CD4-positive, CD25-positive, alpha-beta regulatory T cell (primary cell): ENCODE measurements at regions not wholly inside any gene's neighbourhood (a gene's known extent, or its start where the extent isn't known, plus 50 kb on each side); places are given as distances from the start of the nearest gene placed in this dataset.
"Not testable (repeated sequence)": the region's sequence is repeated elsewhere in the genome, so short reads cannot be mapped to it uniquely, and the experiment has no call there.

Experiments
- ATAC-seq, 2 donors: fragments of 150-1000 bp; cut with Tn5 transposase; one replicate each; pipeline ENCODE4 v1.10.0; 2021; ENCODE audit warnings: low read depth in 2 of 2, moderate number of reproducible peaks in 2 of 2, moderate library complexity in 1 of 2
- DNase-seq, 3 donors: peaks; one replicate each; pipeline versions ENCODE4 v3.0.0 to v3.0.0-alpha.2; 2012 to 2022; ENCODE audit warnings: mixed read lengths in 1 of 3
- H3K27ac ChIP-seq: one replicate; pipeline ENCODE4 v1.7.0; 2013; ENCODE audit warnings: mild to moderate bottlenecking, low read length; ENCODE audit not compliant: insufficient read depth, poor library complexity, severe bottlenecking
- H3K27me3 ChIP-seq: one replicate; pipeline ENCODE4 v1.7.0; 2013; ENCODE audit warnings: low read length; ENCODE audit not compliant: control insufficient read depth, insufficient read depth
- H3K36me3 ChIP-seq: one replicate; pipeline ENCODE4 v1.7.0; 2013; ENCODE audit warnings: mild to moderate bottlenecking, low read length, moderate library complexity; ENCODE audit not compliant: control insufficient read depth, insufficient read depth
- H3K4me1 ChIP-seq: 2 replicates; pipeline ENCODE4 v1.7.0; 2013; ENCODE audit warnings: mild to moderate bottlenecking, low read length; ENCODE audit not compliant: insufficient read depth, control insufficient read depth, poor library complexity, severe bottlenecking
- H3K4me3 ChIP-seq: one replicate; pipeline ENCODE4 v1.7.0; 2013; ENCODE audit warnings: low read depth, mild to moderate bottlenecking, low read length, moderate library complexity
- H3K9me3 ChIP-seq, 2 experiments: 1 replicate in 1 of 2; 2 replicates in 1 of 2; pipeline ENCODE4 v1.7.0; 2013; ENCODE audit warnings: low read length in 2 of 2, mild to moderate bottlenecking in 1 of 2, moderate library complexity in 1 of 2; ENCODE audit not compliant: control insufficient read depth in 2 of 2
- H3K27ac Mint-ChIP-seq, 3 donors: one replicate each; pipeline ENCODE4 v1.8.0; 2020 to 2022; ENCODE audit warnings: mild to moderate bottlenecking in 3 of 3, mixed read lengths in 3 of 3, moderate library complexity in 2 of 3
- H3K27me3 Mint-ChIP-seq: one replicate; pipeline ENCODE4 v1.8.0; 2022; ENCODE audit warnings: mild to moderate bottlenecking, mixed read lengths
- H3K36me3 Mint-ChIP-seq: one replicate; pipeline ENCODE4 v1.8.0; 2020; ENCODE audit warnings: mixed read lengths
- H3K4me1 Mint-ChIP-seq, 4 donors: one replicate each; pipeline ENCODE4 v1.8.0; 2020 to 2022; ENCODE audit warnings: mixed read lengths in 4 of 4, mild to moderate bottlenecking in 1 of 4
- H3K4me3 Mint-ChIP-seq, 4 donors: one replicate each; pipeline ENCODE4 v1.8.0; 2020 to 2022; ENCODE audit warnings: mild to moderate bottlenecking in 4 of 4, mixed read lengths in 4 of 4, moderate library complexity in 3 of 4
- H3K9me3 Mint-ChIP-seq, 7 donors: one replicate each; pipeline ENCODE4 v1.8.0; 2020 to 2022; ENCODE audit warnings: mixed read lengths in 7 of 7, mild to moderate bottlenecking in 3 of 7, moderate library complexity in 2 of 7

DNA sequence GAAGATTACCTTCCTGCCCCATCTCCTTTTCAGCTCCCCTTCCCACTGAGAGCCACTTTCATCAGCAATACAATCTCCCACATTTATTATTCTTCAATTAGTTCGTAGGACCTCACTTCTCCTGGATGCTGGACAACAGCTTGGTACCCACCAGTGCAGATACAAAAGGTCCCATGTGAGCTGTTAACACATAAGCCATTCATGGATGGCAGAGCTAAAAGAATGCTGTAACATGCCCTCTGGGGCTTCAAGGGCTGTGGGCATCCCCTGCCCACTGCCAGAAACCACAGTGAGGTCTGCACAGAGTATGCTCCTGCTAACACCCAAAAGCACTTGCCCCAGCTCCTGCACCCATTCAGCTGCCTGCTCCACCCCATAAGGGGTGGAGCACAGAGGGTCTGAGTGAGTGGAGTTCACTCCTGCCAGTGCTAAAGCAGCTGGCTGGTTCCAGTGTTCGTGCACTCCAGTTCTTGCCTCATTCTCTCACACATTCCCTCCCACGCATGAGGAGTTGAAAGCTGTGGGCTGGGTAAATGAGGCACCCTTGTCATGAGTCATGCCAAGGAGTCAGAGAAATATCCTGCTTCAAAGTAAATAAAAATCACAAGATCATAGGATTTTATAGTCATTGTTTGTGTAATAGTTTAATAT, 305.9 kb upstream of the TMEFF2 start:
- no peaks in the 10 kb centered on the region for H3K9me3 ChIP-seq
- H3K27ac Mint-ChIP-seq = no peak overlapping the region
- H3K4me3 Mint-ChIP-seq = no peak overlapping the region
- H3K4me1 ChIP-seq = no peaks in the 10 kb centered on the region
- H3K27ac ChIP-seq = no peak overlapping the region
- no peaks in the 10 kb centered on the region for H3K27me3 Mint-ChIP-seq
- H3K9me3 Mint-ChIP-seq = peaks cover 0 to 1% (median 0%) of the 10 kb centered on the region in 7 donors
- H3K36me3 ChIP-seq = no peaks in the 10 kb centered on the region
- no peak for DNase-seq
- ATAC-seq = no peak
- H3K4me3 ChIP-seq = no peak overlapping the region
- no peaks in the 10 kb centered on the region for H3K27me3 ChIP-seq
- H3K36me3 Mint-ChIP-seq = no peaks in the 10 kb centered on the region
- no peaks in the 10 kb centered on the region for H3K4me1 Mint-ChIP-seq

DNA sequence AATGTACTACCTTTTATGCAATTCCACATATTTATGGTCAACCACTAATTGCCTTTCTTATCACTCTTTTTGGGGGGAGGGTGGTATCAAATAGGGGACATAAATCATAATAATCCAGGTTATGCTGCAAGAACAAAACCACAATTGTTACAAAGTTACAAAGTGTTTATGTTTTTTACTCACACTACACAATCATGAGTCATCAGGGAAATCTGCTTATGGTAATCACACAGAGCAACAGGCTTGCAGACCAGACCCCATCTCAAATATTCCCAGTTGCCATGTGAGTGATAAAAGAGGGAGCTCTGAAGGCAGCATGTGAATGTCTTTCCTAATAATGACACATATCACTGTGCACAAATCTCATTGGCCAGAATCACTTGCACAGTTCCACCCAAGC, 304.7 kb upstream of the TMEFF2 start:
- ATAC-seq (no peak), DNase-seq (no peak)
- Histone ChIP-seq H3K27ac (no peak overlapping the region), H3K36me3 (no peaks in the 10 kb centered on the region), H3K27me3 (no peaks in the 10 kb centered on the region), H3K4me3 (no peak overlapping the region), H3K9me3 (no peaks in the 10 kb centered on the region), H3K4me1 (no peaks in the 10 kb centered on the region)
- no peaks in the 10 kb centered on the region for H3K36me3 Mint-ChIP-seq
- peaks cover 0 to 1% (median 0%) of the 10 kb centered on the region in 7 donors for H3K9me3 Mint-ChIP-seq
- no peaks in the 10 kb centered on the region for H3K4me1 Mint-ChIP-seq
- H3K4me3 Mint-ChIP-seq = no peak overlapping the region
- H3K27ac Mint-ChIP-seq = no peak overlapping the region
- no peaks in the 10 kb centered on the region for H3K27me3 Mint-ChIP-seq

DNA sequence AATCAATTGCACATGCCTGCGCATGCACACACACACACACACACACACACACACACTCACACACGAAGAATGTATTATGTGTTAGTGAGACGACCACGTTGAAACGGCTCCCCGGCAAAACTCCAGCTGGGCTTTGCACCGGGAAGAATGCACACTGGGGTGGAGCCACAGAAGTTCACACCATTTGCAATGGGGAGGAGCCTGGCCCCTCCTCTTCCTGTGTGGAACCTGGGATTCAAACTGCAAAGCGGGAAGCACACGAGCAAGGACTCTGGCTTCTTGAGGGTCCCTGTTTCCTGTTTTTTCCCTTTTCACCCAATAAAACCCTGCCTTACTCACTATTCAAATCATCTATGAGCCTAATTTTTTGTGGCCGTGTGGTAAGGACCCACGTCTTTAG, 304.0 kb upstream of the TMEFF2 start:
- Histone ChIP-seq H3K36me3 (no peaks in the 10 kb centered on the region), H3K4me1 (no peaks in the 10 kb centered on the region), H3K4me3 (no peak overlapping the region), H3K27me3 (no peaks in the 10 kb centered on the region), H3K9me3 (no peaks in the 10 kb centered on the region), H3K27ac (no peak overlapping the region)
- Mint-ChIP-seq H3K4me1 (no peaks in the 10 kb centered on the region), H3K27ac (no peak overlapping the region), H3K36me3 (no peaks in the 10 kb centered on the region), H3K9me3 (peaks cover 0 to 1% (median 0%) of the 10 kb centered on the region in 7 donors), H3K4me3 (no peak overlapping the region), H3K27me3 (no peaks in the 10 kb centered on the region)
- DNase-seq (no peak), ATAC-seq (no peak)

DNA sequence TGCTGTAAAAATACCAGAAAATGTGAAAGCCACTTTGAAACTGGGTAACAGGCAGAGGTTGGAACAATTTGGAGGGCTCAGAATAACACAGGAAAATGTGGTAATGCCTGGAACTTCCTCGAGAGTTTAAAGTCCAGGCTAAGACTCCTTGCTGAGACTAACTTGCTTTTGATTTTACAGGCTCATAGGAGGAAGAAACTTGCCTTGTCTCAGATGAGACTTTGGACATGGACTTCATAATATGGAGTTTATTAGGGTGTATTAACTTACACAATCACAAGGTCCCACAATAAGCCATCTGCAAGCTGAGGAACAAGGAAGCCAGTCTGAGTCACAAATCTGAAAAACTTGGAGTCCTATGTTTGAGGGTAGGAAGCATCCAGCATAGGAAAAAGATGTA, 293.4 kb upstream of the TMEFF2 start:
- H3K4me3 ChIP-seq, H3K36me3 Mint-ChIP-seq, ATAC-seq, H3K9me3 ChIP-seq, DNase-seq, H3K27me3 ChIP-seq, H3K27me3 Mint-ChIP-seq, H3K9me3 Mint-ChIP-seq, H3K27ac ChIP-seq, H3K4me1 Mint-ChIP-seq, H3K36me3 ChIP-seq, H3K27ac Mint-ChIP-seq, H3K4me3 Mint-ChIP-seq, H3K4me1 ChIP-seq: not testable (repeated sequence)

DNA sequence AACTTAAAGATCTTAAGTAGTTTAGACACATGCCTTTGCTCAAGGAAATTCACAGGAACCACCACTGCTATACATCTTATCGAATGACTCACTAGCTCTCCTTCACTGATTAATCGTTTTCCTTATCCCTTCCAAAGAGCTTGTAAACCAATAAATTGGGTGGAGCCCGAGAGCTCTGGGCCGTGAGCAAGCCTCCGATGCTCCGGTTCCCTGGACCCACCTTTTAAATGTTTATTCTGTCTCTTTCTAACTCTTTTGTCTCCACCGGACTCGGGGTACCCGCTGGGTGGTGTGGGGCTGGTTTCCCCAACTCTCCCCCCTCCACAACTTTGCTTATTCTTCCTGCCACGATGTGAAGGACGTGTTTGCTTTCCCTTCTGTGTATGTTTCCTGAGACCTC, 292.9 kb upstream of the TMEFF2 start:
- Histone ChIP-seq H3K4me1 (no peaks in the 10 kb centered on the region), H3K4me3 (no peak overlapping the region), H3K36me3 (no peaks in the 10 kb centered on the region), H3K27me3 (no peaks in the 10 kb centered on the region), H3K9me3 (no peaks in the 10 kb centered on the region), H3K27ac (no peak overlapping the region)
- Mint-ChIP-seq H3K27ac (peak overlapping the region in 1 of 3 donors; percentile 8), H3K27me3 (no peaks in the 10 kb centered on the region), H3K9me3 (peaks cover 0 to 9% (median 3%) of the 10 kb centered on the region in 7 donors), H3K36me3 (no peaks in the 10 kb centered on the region), H3K4me1 (no peaks in the 10 kb centered on the region), H3K4me3 (no peak overlapping the region)
- no peak for ATAC-seq
- DNase-seq = no peak

DNA sequence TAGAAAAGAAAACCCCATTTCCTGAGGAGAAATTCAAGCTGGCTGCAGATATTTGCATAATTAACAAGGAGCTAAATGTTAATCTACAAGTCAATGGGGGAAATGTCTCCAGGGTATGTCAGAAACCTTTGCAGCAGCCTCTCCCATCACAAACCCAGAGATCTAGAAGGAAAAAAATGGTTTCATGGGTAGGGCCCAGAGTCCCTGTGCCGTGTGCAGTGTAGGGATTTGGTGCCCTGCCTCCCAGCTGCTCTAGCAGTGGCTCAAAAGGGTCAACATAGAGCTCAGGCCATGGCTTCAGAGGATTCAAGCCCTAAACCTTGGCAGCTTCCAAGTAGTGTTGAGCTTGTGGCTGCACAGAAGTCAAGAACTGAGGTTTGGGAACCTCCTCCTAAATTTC, 290.2 kb upstream of the TMEFF2 start:
- Histone ChIP-seq H3K27me3 (no peaks in the 10 kb centered on the region), H3K27ac (no peak overlapping the region), H3K4me3 (no peak overlapping the region), H3K4me1 (no peaks in the 10 kb centered on the region), H3K9me3 (no peaks in the 10 kb centered on the region), H3K36me3 (no peaks in the 10 kb centered on the region)
- no peaks in the 10 kb centered on the region for H3K36me3 Mint-ChIP-seq
- H3K4me3 Mint-ChIP-seq = no peak overlapping the region
- DNase-seq (no peak), ATAC-seq (no peak)
- no peaks in the 10 kb centered on the region for H3K4me1 Mint-ChIP-seq
- no peak overlapping the region for H3K27ac Mint-ChIP-seq
- no peaks in the 10 kb centered on the region for H3K27me3 Mint-ChIP-seq
- peaks cover 0 to 9% (median 0%) of the 10 kb centered on the region in 7 donors for H3K9me3 Mint-ChIP-seq

DNA sequence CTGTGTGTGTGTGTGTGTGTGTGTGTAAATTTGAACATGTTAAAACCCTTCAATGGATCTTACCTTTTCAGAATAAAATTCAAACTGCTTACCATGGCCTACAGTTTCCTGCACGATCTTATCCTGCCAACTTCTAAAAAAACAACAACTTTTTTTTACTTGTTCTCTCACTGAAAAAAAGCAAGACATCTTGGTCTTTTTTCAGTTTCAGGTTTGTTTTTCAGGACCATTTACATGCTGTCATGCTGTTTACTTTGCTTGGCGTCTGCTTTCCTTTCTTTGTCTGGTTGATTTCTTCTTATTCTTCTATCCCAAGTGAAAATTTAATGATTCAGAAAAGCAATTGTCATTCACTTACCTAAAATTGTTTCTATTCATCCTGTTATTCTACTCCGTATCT, 286.3 kb upstream of the TMEFF2 start:
- Mint-ChIP-seq H3K4me1 (no peaks in the 10 kb centered on the region), H3K36me3 (no peaks in the 10 kb centered on the region), H3K9me3 (peaks cover 0 to 6% (median 0%) of the 10 kb centered on the region in 7 donors), H3K4me3 (no peak overlapping the region), H3K27me3 (no peaks in the 10 kb centered on the region), H3K27ac (no peak overlapping the region)
- Histone ChIP-seq H3K27me3 (no peaks in the 10 kb centered on the region), H3K4me3 (no peak overlapping the region), H3K36me3 (no peaks in the 10 kb centered on the region), H3K4me1 (no peaks in the 10 kb centered on the region), H3K27ac (no peak overlapping the region), H3K9me3 (no peaks in the 10 kb centered on the region)
- DNase-seq (no peak), ATAC-seq (no peak)

DNA sequence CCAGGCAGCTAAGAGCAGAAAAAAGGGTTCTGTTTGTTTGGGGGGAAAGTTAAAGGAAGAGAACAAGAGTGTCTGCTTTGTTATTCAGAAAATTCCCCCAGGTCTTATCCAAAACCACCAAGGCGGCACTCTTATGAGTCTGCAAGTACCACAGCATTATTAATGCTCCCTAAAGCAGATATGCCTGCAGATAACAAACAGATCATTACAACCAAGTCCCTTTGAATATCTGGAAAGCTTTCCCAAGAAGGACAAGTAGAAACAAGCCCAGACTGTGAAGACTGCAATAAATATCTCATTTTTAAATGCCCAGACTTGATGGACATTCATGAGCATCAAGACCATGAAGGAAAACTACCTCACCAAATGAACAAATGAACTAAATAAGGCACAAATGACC, 278.6 kb upstream of the TMEFF2 start:
- H3K9me3 Mint-ChIP-seq = peaks cover 0 to 9% (median 4%) of the 10 kb centered on the region in 7 donors
- peaks cover 6% of the 10 kb centered on the region for H3K27me3 Mint-ChIP-seq
- no peak for ATAC-seq
- no peak overlapping the region for H3K27ac Mint-ChIP-seq
- no peaks in the 10 kb centered on the region for H3K36me3 Mint-ChIP-seq
- no peak for DNase-seq
- Histone ChIP-seq H3K36me3 (no peaks in the 10 kb centered on the region), H3K27me3 (no peaks in the 10 kb centered on the region), H3K4me3 (no peak overlapping the region), H3K9me3 (no peaks in the 10 kb centered on the region), H3K4me1 (no peaks in the 10 kb centered on the region), H3K27ac (no peak overlapping the region)
- no peak overlapping the region for H3K4me3 Mint-ChIP-seq
- no peaks in the 10 kb centered on the region for H3K4me1 Mint-ChIP-seq
